ENCODE measurements at regions not wholly inside any gene's neighbourhood (a gene's known extent, or its start where the extent isn't known, plus 50 kb on each side); places are given as distances from the start of the nearest gene placed in this dataset.

DNA sequence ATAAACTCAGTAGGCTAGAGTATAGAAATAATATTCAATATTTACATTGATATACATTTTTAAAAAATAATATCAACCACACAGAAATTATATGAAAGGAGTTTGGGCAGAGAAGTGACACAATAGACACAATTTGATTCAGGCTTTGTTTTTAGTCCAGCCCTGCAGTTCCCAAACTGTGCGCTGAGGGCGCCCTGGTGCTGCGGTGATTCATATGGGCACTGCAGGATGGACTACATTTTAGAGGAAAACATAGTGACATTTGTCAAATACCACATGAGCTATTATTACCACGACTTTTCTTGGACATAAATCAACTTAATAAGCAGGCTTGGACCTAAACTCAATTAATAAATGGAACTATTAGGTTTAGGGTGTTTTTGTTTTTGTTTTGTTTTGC, 364.3 kb upstream of the ID4 start:
- WGBS, 2 donors: 63 to 75% methylated on average over 4 of the region's 4 CpGs
- H3K27ac ChIP-seq: no peak overlapping the region
- H3K4me3 ChIP-seq: no peak overlapping the region
- H3K36me3 ChIP-seq: no peaks in the 10 kb centered on the region
- DNase-seq: no peak
- H3K4me1 ChIP-seq: no peaks in the 10 kb centered on the region
- no peak for ATAC-seq (ENCODE audit: low FRiP score in 2 of 2)
- no peaks in the 10 kb centered on the region for H3K27me3 ChIP-seq
- TF ChIP-seq EP300 (IDR thresholded peaks at IDR 0.05): no peak
- TF ChIP-seq POLR2AphosphoS5 (IDR thresholded peaks at IDR 0.05): no peak
- TF ChIP-seq, protein P1, sequence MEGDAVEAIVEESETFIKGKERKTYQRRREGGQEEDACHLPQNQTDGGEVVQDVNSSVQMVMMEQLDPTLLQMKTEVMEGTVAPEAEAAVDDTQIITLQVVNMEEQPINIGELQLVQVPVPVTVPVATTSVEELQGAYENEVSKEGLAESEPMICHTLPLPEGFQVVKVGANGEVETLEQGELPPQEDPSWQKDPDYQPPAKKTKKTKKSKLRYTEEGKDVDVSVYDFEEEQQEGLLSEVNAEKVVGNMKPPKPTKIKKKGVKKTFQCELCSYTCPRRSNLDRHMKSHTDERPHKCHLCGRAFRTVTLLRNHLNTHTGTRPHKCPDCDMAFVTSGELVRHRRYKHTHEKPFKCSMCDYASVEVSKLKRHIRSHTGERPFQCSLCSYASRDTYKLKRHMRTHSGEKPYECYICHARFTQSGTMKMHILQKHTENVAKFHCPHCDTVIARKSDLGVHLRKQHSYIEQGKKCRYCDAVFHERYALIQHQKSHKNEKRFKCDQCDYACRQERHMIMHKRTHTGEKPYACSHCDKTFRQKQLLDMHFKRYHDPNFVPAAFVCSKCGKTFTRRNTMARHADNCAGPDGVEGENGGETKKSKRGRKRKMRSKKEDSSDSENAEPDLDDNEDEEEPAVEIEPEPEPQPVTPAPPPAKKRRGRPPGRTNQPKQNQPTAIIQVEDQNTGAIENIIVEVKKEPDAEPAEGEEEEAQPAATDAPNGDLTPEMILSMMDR (IDR thresholded peaks at IDR 0.05): no peak
- TF ChIP-seq POLR2A (IDR thresholded peaks at IDR 0.05): no peak
- H3K9me3 ChIP-seq: no peaks in the 10 kb centered on the region

DNA sequence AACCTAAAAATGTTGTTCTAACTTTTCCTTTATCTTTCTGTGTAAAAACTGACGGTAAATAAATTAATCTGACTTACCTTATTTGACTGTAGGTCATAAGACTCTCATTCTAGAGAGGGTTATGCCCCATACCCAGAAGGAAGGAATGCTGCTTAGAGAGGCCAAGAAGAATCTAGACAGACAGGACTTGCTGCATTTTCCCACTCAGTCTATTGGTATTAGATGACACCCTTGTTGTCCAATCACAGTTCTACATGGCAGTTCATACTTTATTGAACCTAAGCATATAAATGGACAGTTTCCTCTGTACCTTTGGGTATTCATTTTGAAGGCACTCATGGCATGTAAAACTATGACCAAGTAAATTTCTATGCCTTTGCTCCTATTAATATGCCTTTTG, 359.6 kb upstream of the ID4 start:
- Histone ChIP-seq H3K27me3 (no peaks in the 10 kb centered on the region), H3K4me3 (no peak overlapping the region), H3K9me3 (no peaks in the 10 kb centered on the region), H3K27ac (no peak overlapping the region), H3K36me3 (no peaks in the 10 kb centered on the region), H3K4me1 (no peaks in the 10 kb centered on the region)
- TF ChIP-seq, protein P1 (IDR thresholded peaks at IDR 0.05): no peak
- TF ChIP-seq EP300 (IDR thresholded peaks at IDR 0.05) (no peak), POLR2A (IDR thresholded peaks at IDR 0.05) (no peak), POLR2AphosphoS5 (IDR thresholded peaks at IDR 0.05) (no peak)
- no peak for ATAC-seq (ENCODE audit: low FRiP score in 2 of 2)
- no peak for DNase-seq
- WGBS, 2 donors: 59 to 81% methylated on average over 1 of the region's 1 CpG

DNA sequence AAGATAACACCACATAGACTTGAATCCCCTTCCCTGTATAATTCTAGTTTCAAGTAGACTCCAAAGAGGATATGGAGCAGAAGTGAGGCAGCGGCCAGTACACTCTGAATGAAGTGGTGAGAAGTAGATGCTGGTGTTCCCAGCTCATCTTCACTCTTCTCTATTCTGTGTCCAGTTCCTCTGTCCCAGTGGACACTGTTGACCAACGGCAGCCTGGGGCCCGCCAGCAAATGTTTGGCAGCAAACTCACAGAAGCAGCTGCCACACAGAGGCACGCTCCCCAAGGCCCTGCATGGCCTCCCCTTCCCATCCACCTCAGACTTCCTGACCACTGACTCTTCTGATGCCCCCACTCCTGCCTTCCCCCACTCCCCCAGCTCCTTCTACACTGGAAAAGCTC, 358.9 kb upstream of the ID4 start:
- no peak overlapping the region for H3K27ac ChIP-seq
- no peaks in the 10 kb centered on the region for H3K27me3 ChIP-seq
- 78 to 84% methylated on average over 4 of the region's 4 CpGs for WGBS, 2 donors
- ATAC-seq (ENCODE audit: low FRiP score in 2 of 2): no peak
- no peaks in the 10 kb centered on the region for H3K9me3 ChIP-seq
- DNase-seq: peak in 1 of 2 donors; percentile 11
- H3K36me3 ChIP-seq: no peaks in the 10 kb centered on the region
- no peaks in the 10 kb centered on the region for H3K4me1 ChIP-seq
- TF ChIP-seq POLR2A (IDR thresholded peaks at IDR 0.05) (no peak), EP300 (IDR thresholded peaks at IDR 0.05) (no peak), POLR2AphosphoS5 (IDR thresholded peaks at IDR 0.05) (no peak)
- TF ChIP-seq, protein P1 (IDR thresholded peaks at IDR 0.05): no peak
- H3K4me3 ChIP-seq: no peak overlapping the region

DNA sequence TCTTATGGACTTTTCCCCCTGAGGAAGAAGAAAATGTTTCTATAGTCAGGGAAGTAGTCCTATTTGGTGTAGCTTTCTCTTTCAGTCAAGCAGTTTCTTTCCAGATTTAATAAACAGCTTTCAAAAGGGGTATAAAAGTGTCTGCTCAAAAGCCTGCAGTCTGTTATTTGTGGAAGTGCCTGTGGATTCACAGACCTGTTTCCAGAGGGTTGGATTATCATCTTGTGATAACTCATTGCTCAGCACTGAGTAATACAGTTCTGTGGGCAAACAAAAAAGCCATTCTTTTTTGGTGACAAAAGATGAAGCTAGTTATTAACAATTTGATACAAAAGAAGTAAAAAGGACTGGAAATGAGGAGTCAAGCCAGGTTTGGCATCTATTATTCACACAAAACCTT, 358.2 kb upstream of the ID4 start:
- TF ChIP-seq, protein P1 (IDR thresholded peaks at IDR 0.05): no peak
- no peak for TF ChIP-seq POLR2A (IDR thresholded peaks at IDR 0.05)
- no peak for TF ChIP-seq EP300 (IDR thresholded peaks at IDR 0.05)
- no peak for TF ChIP-seq POLR2AphosphoS5 (IDR thresholded peaks at IDR 0.05)
- ATAC-seq (ENCODE audit: low FRiP score in 2 of 2) (no peak), DNase-seq (no peak)
- Histone ChIP-seq H3K27ac (no peak overlapping the region), H3K36me3 (no peaks in the 10 kb centered on the region), H3K4me3 (no peak overlapping the region), H3K4me1 (no peaks in the 10 kb centered on the region), H3K9me3 (no peaks in the 10 kb centered on the region), H3K27me3 (no peaks in the 10 kb centered on the region)

DNA sequence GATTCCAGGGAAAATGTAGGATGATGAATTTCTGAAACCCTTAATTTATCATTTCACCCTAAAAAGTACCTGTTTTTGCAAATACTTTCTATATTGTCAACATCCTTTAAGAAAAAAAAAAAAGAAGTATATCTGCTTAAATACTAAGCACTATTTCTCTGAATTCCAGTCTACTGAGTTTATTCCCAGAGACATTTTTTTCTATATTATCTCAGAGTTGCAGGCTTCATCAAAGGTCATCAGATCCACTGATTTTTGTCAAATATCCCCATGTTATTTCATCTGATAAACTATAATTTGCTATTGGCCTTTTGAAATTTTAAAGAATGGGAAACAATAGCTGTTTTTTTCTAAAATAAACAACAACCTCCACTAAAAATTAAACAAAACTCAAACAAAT, 357.6 kb upstream of the ID4 start:
- TF ChIP-seq, protein P1 (IDR thresholded peaks at IDR 0.05): no peak
- no peak for TF ChIP-seq EP300 (IDR thresholded peaks at IDR 0.05)
- no peak for TF ChIP-seq POLR2AphosphoS5 (IDR thresholded peaks at IDR 0.05)
- no peak for TF ChIP-seq POLR2A (IDR thresholded peaks at IDR 0.05)
- Histone ChIP-seq H3K4me3 (no peak overlapping the region), H3K36me3 (no peaks in the 10 kb centered on the region), H3K9me3 (no peaks in the 10 kb centered on the region), H3K27ac (no peak overlapping the region), H3K27me3 (no peaks in the 10 kb centered on the region), H3K4me1 (no peaks in the 10 kb centered on the region)
- DNase-seq: no peak
- no peak for ATAC-seq (ENCODE audit: low FRiP score in 2 of 2)

Data from upper lobe of left lung (tissue), 6 donors.